ENCODE measurements at regions not wholly inside any gene's neighbourhood (a gene's known extent, or its start where the extent isn't known, plus 50 kb on each side); places are given as distances from the start of the nearest gene placed in this dataset.

- Histone ChIP-seq H3K14ac (replicated peaks; ENCODE audit: low read depth, low read length) (peak overlapping the region; percentile 79; the same call in 1 of the 2 replicates), H4K8ac (ENCODE audit: low read depth in 2 of 2, low read length in 2 of 2) (peak overlapping the region; percentile 72 to 91; a peak in 3 of 4 replicates), H2BK20ac (ENCODE audit: low read depth, low read length) (peak overlapping the region; percentile 95), H3K4ac (ENCODE audit: low read depth, low read length) (peak overlapping the region; percentile 87; the same call in 1 of the 2 replicates), H3K27me3 (ENCODE audit: control insufficient read depth, insufficient read depth, low read length) (no peaks in the 10 kb centered on the region), H2BK5ac (ENCODE audit: low read depth, low read length, poor library complexity, severe bottlenecking) (peak overlapping the region; percentile 88), H2AFZ (replicated peaks; ENCODE audit: low read length, poor library complexity) (no peak overlapping the region), H2BK120ac (ENCODE audit: low read depth, low read length) (peak overlapping the region; percentile 88), H2AK5ac (ENCODE audit: low read depth, low read length) (0 out of 2 replicates have a peak overlapping the region, but pooled peaks have one; percentile 98), H3K23ac (ENCODE audit: low read depth, low read length) (no peak overlapping the region), H3K9me3 (ENCODE audit: control insufficient read depth, insufficient read depth, low read length) (no peaks in the 10 kb centered on the region), H3K79me1 (ENCODE audit: low read depth in 1 of 2, low read length in 2 of 2) (no peaks in the 10 kb centered on the region), H3K9me1 (ENCODE audit: insufficient read depth, low read length) (no peaks in the 10 kb centered on the region; the same call in 1 of the 2 replicates), H3K4me2 (ENCODE audit: low read depth, low read length) (peak overlapping the region; percentile 58; the same call in 1 of the 2 replicates), H3K4me3 (ENCODE audit: insufficient read depth, low read depth, low read length) (no peak overlapping the region), H3K4me1 (ENCODE audit: control insufficient read depth, insufficient read depth, low read length) (peaks cover 11% of the 10 kb centered on the region), H3K36me3 (ENCODE audit: control insufficient read depth, insufficient read depth, low read length) (no peaks in the 10 kb centered on the region), H3K18ac (ENCODE audit: low read depth, low read length) (peak overlapping the region; percentile 97), H4K91ac (ENCODE audit: insufficient read depth, low read depth, low read length) (peak overlapping the region; percentile 84), H3K27ac (ENCODE audit: insufficient read depth, low read length) (0 out of 2 replicates have a peak overlapping the region, but pooled peaks have one; percentile 47), H4K20me1 (ENCODE audit: insufficient read depth, low read length) (no peaks in the 10 kb centered on the region), H3K56ac (ENCODE audit: extremely low read depth, insufficient read depth, low read length) (0 out of 2 replicates have a peak overlapping the region, but pooled peaks have one; percentile 47), H2BK15ac (ENCODE audit: low read depth, low read length) (peak overlapping the region; percentile 62; the same call in 1 of the 3 replicates), H2AK9ac (replicated peaks; ENCODE audit: low read depth, low read length, poor library complexity) (no peak overlapping the region), H4K5ac (ENCODE audit: low read depth, low read length) (peak overlapping the region; percentile 92; the same call in 1 of the 2 replicates), H3K9ac (ENCODE audit: low read depth, low read length) (no peak overlapping the region)
- ChIA-PET CTCF (no interaction called here), POLR2A (ENCODE audit: unreplicated experiment) (interaction anchor here (0.6 kb wide), 1 partner anchor 298 kb away, joined by 4 read pairs; no protein-coding TSS in a partner anchor)
- intact Hi-C loops (cut with micrococcal nuclease), result no loop called here
- dilution Hi-C loops (cut with HindIII; ENCODE audit: low sequenced_read_pairs, unreplicated experiment), result no loop called here
- in situ Hi-C loops (cut with MboI; ENCODE audit: low sequenced_read_pairs), result no loop called here
- ATAC-seq (ENCODE audit: low read depth), result peak; percentile 96
- BruUV-seq (replicated peaks), result no TSS peak
- DNase-seq, result peak; percentile 57
- TF ChIP-seq CEBPB (IDR thresholded peaks at IDR 0.05; ENCODE audit: low read depth, low read length) (no peak), FOS (IDR thresholded peaks at IDR 0.05; ENCODE audit: low read depth, low read length) (no peak), RAD21 (IDR thresholded peaks at IDR 0.05; ENCODE audit: low read length) (no peak), MXI1 (IDR thresholded peaks at IDR 0.05; ENCODE audit: borderline replicate concordance, low read depth, low read length) (no peak)
- TF ChIP-seq, protein P1, sequence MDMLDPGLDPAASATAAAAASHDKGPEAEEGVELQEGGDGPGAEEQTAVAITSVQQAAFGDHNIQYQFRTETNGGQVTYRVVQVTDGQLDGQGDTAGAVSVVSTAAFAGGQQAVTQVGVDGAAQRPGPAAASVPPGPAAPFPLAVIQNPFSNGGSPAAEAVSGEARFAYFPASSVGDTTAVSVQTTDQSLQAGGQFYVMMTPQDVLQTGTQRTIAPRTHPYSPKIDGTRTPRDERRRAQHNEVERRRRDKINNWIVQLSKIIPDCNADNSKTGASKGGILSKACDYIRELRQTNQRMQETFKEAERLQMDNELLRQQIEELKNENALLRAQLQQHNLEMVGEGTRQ (IDR thresholded peaks at IDR 0.05; ENCODE audit: low read depth, low read length), result no peak
- TF ChIP-seq, protein P2, sequence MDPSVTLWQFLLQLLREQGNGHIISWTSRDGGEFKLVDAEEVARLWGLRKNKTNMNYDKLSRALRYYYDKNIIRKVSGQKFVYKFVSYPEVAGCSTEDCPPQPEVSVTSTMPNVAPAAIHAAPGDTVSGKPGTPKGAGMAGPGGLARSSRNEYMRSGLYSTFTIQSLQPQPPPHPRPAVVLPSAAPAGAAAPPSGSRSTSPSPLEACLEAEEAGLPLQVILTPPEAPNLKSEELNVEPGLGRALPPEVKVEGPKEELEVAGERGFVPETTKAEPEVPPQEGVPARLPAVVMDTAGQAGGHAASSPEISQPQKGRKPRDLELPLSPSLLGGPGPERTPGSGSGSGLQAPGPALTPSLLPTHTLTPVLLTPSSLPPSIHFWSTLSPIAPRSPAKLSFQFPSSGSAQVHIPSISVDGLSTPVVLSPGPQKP (IDR thresholded peaks at IDR 0.05; ENCODE audit: borderline replicate concordance, low read depth, low read length), result no peak
Observed at GRCh38 chr18:56158676-56159075, 479.7 kb downstream of the TXNL1 start.

Data from IMR-90 (cell line).